Vagina (tissue), 2 donors: ENCODE measurements at regions not wholly inside any gene's neighbourhood (a gene's known extent, or its start where the extent isn't known, plus 50 kb on each side); places are given as distances from the start of the nearest gene placed in this dataset.
A peak's percentile ranks its signal among the peaks of the same experiment; 100 is the strongest.

Experiments used
- DNase-seq, 2 donors: peaks; one replicate each; pipeline ENCODE4 v3.0.0-alpha.2; 2017; ENCODE audit errors: extremely low spot score in 2 of 2
- H3K27ac ChIP-seq: fragments of 200-600 bp; sonication (generic); one replicate; pipeline ENCODE4 v1.5.1; 2019
- H3K27me3 ChIP-seq: fragments of 200-600 bp; sonication (generic); one replicate; pipeline ENCODE4 v1.5.1; 2019
- H3K36me3 ChIP-seq, 2 donors: fragments of 200-600 bp; sonication (generic); one replicate each; pipeline ENCODE4 v1.5.1; 2017 to 2019
- H3K4me1 ChIP-seq: fragments of 200-600 bp; sonication (generic); one replicate; pipeline ENCODE4 v1.5.1; 2019
- H3K4me3 ChIP-seq, 2 donors: fragments of 200-600 bp; sonication (generic); 1 replicate in 1 of 2; 2 replicates in 1 of 2; pipeline ENCODE4 v1.5.1; 2016 to 2019
- H3K9me3 ChIP-seq: fragments of 200-600 bp; sonication (generic); one replicate; pipeline ENCODE4 v1.5.1; 2019
- CTCF ChIP-seq, 3 experiments: fragments of 450-650 bp in 2 of 3; fragments of 200-600 bp in 1 of 3; sonication (generic) in 1 of 3; IDR thresholded peaks; one replicate each; pipeline ENCODE4 v1.5.1; 2017 to 2019; ENCODE audit warnings: antibody characterized with exemption in 3 of 3, mild to moderate bottlenecking in 2 of 3, moderate library complexity in 2 of 3
- POLR2A ChIP-seq, 2 donors: fragments of 450-650 bp; IDR thresholded peaks; one replicate each; pipeline ENCODE4 v1.6.1; 2017; ENCODE audit warnings: antibody characterized with exemption in 2 of 2, mild to moderate bottlenecking in 2 of 2, moderate library complexity in 2 of 2
- POLR2AphosphoS5 ChIP-seq, 2 donors: sonication (generic); formaldehyde crosslinking; IDR thresholded peaks; one replicate each; pipeline ENCODE4 v1.9.0; 2017; ENCODE audit warnings: antibody characterized with exemption in 2 of 2, mild to moderate bottlenecking in 2 of 2, low read depth in 1 of 2; ENCODE audit not compliant: insufficient read depth in 1 of 2
- intact Hi-C: fragments of 100-400 bp; cut with DNase I; formaldehyde crosslinking; loops from one replicate; pipeline ENCODE4 v1.15.1; 2023

- TF ChIP-seq POLR2AphosphoS5 (IDR thresholded peaks at IDR 0.05; ENCODE audit: insufficient read depth in 1 of 2, low read depth in 1 of 2) (no peak), CTCF (IDR thresholded peaks at IDR 0.05) (no peak)
- no peaks in the 10 kb centered on the region for H3K4me1 ChIP-seq
- H3K27ac ChIP-seq: no peak overlapping the region
- H3K36me3 ChIP-seq: no peaks in the 10 kb centered on the region
- H3K9me3 ChIP-seq: no peaks in the 10 kb centered on the region
- no peak overlapping the region for H3K4me3 ChIP-seq
- no peaks in the 10 kb centered on the region for H3K27me3 ChIP-seq
- intact Hi-C loops: no loop called here
- peak in 1 of 2 donors; percentile 72 for DNase-seq
Measured at GRCh38 chr15:67992834-67993233, 61.3 kb upstream of the PIAS1 start.

- Histone ChIP-seq H3K27me3 (no peaks in the 10 kb centered on the region), H3K36me3 (no peaks in the 10 kb centered on the region), H3K4me1 (peaks cover 14% of the 10 kb centered on the region), H3K9me3 (no peaks in the 10 kb centered on the region), H3K27ac (no peak overlapping the region), H3K4me3 (no peak overlapping the region)
- intact Hi-C loops: no loop called here
- no peak for TF ChIP-seq POLR2A (IDR thresholded peaks at IDR 0.05)
- TF ChIP-seq POLR2AphosphoS5 (IDR thresholded peaks at IDR 0.05; ENCODE audit: insufficient read depth in 1 of 2, low read depth in 1 of 2): no peak
- no peak for TF ChIP-seq CTCF (IDR thresholded peaks at IDR 0.05)
- no peak for DNase-seq
Measured at GRCh38 chr15:67997996-67998395, 56.1 kb upstream of the PIAS1 start.

- no peak for DNase-seq
- no peak overlapping the region for H3K4me3 ChIP-seq
- H3K9me3 ChIP-seq: no peaks in the 10 kb centered on the region
- no peaks in the 10 kb centered on the region for H3K36me3 ChIP-seq
- intact Hi-C loops: no loop called here
- H3K4me1 ChIP-seq: peaks cover 14% of the 10 kb centered on the region
- peak overlapping the region; percentile 53 for H3K27ac ChIP-seq
- no peaks in the 10 kb centered on the region for H3K27me3 ChIP-seq
- TF ChIP-seq POLR2AphosphoS5 (IDR thresholded peaks at IDR 0.05; ENCODE audit: insufficient read depth in 1 of 2, low read depth in 1 of 2): peak in 1 of 2 donors; percentile 42
- TF ChIP-seq CTCF (IDR thresholded peaks at IDR 0.05): no peak
Measured at GRCh38 chr15:67998599-67999133, 55.4 kb upstream of the PIAS1 start.

- Histone ChIP-seq H3K9me3 (no peaks in the 10 kb centered on the region), H3K36me3 (no peaks in the 10 kb centered on the region), H3K27ac (peak overlapping the region; percentile 53), H3K27me3 (no peaks in the 10 kb centered on the region), H3K4me1 (peaks cover 14% of the 10 kb centered on the region), H3K4me3 (no peak overlapping the region)
- TF ChIP-seq POLR2AphosphoS5 (IDR thresholded peaks at IDR 0.05; ENCODE audit: insufficient read depth in 1 of 2, low read depth in 1 of 2): peak in 1 of 2 donors; percentile 64
- TF ChIP-seq CTCF (IDR thresholded peaks at IDR 0.05): no peak
- TF ChIP-seq POLR2A (IDR thresholded peaks at IDR 0.05): no peak
- intact Hi-C loops: loop anchor here (5.0 kb wide), 1 partner anchor 468 kb away; no protein-coding TSS in a partner anchor
- DNase-seq: no peak
Measured at GRCh38 chr15:67999320-68000100, 54.6 kb upstream of the PIAS1 start.

GRCh38 chr15:68000754-68001153 is 53.4 kb upstream of the PIAS1 start:
- Histone ChIP-seq H3K4me1 (peaks cover 14% of the 10 kb centered on the region), H3K9me3 (no peaks in the 10 kb centered on the region), H3K27ac (no peak overlapping the region), H3K4me3 (no peak overlapping the region), H3K27me3 (no peaks in the 10 kb centered on the region), H3K36me3 (no peaks in the 10 kb centered on the region)
- DNase-seq: no peak
- intact Hi-C loops: loop anchor here (5.0 kb wide), 1 partner anchor 467 kb away; no protein-coding TSS in a partner anchor
- TF ChIP-seq CTCF (IDR thresholded peaks at IDR 0.05): no peak
- no peak for TF ChIP-seq POLR2A (IDR thresholded peaks at IDR 0.05)
- TF ChIP-seq POLR2AphosphoS5 (IDR thresholded peaks at IDR 0.05; ENCODE audit: insufficient read depth in 1 of 2, low read depth in 1 of 2): no peak
